ES-I3 (cell line): ENCODE measurements at regions not wholly inside any gene's neighbourhood (a gene's known extent, or its start where the extent isn't known, plus 50 kb on each side); places are given as distances from the start of the nearest gene placed in this dataset.

ENCODE experiments used
- H3K36me3 ChIP-seq: 2 replicates; pipeline ENCODE4 v1.6.1; 2013; ENCODE audit warnings: mild to moderate bottlenecking, low read length, control low read depth, moderate library complexity; ENCODE audit not compliant: insufficient read depth
- H3K4me1 ChIP-seq: 2 replicates; pipeline ENCODE4 v1.6.1; 2013; ENCODE audit warnings: mild to moderate bottlenecking, control low read depth, low read length; ENCODE audit not compliant: insufficient read depth
- H3K9ac ChIP-seq: 2 replicates; pipeline ENCODE4 v1.6.1; 2013; ENCODE audit warnings: low read depth, mild to moderate bottlenecking, low read length, moderate library complexity
- H3K9me3 ChIP-seq: 2 replicates; pipeline ENCODE4 v1.6.1; 2013; ENCODE audit warnings: mild to moderate bottlenecking, low read length, moderate library complexity; ENCODE audit not compliant: control insufficient read depth, insufficient read depth

DNA sequence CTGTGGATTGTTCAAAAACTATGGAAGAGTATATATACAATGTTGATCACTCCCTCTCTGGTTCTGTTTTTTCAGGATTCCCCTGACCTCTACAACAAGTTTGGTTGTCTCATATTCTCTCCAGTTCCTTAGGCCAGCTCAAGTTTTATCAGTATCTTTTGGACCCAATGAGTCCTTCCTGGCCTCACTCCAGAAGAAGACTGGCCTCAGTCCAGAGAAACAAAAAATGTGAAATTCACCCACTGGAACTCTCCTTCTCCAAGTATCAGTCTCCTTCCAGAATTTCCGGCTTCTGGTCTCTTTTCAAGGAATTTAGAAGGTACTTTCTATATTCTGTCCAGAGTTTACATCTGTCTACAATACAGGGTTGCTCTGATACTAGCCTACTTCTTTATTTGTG lies 537.8 kb upstream of the FTMT start:
- H3K4me1 ChIP-seq: no peaks in the 10 kb centered on the region
- no peaks in the 10 kb centered on the region for H3K9me3 ChIP-seq
- no peak overlapping the region for H3K9ac ChIP-seq
- H3K36me3 ChIP-seq: no peaks in the 10 kb centered on the region

DNA sequence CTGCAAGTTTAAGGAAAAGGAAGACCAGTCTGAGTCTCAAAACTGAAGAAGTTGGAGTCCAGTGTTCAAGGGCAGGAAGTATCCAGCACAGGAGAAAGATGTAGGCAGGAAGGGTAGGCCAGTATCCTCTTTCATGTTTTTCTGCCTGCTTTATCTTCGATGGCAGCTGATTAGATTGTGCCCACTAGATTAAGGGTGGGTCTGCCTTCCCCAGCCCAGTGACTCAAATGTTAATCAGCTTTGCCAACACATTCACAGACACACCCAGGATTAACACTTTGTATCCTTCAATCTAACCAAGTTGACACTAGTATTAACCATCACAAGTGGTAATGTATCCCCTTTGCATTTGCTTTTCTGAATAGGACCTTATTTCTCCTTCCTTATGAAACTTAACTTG lies 535.9 kb upstream of the FTMT start:
- no peak overlapping the region for H3K9ac ChIP-seq
- no peaks in the 10 kb centered on the region for H3K9me3 ChIP-seq
- H3K4me1 ChIP-seq: no peaks in the 10 kb centered on the region
- H3K36me3 ChIP-seq: no peaks in the 10 kb centered on the region

- Histone ChIP-seq H3K4me1 (no peaks in the 10 kb centered on the region), H3K9ac (no peak overlapping the region), H3K36me3 (no peaks in the 10 kb centered on the region), H3K9me3 (no peaks in the 10 kb centered on the region)
Measured at GRCh38 chr5:121319292-121319691, 532.4 kb upstream of the FTMT start.

GRCh38 chr5:121325930-121326329 lies 525.8 kb upstream of the FTMT start:
- Histone ChIP-seq H3K9ac (no peak overlapping the region), H3K9me3 (no peaks in the 10 kb centered on the region), H3K4me1 (no peaks in the 10 kb centered on the region), H3K36me3 (no peaks in the 10 kb centered on the region)

DNA sequence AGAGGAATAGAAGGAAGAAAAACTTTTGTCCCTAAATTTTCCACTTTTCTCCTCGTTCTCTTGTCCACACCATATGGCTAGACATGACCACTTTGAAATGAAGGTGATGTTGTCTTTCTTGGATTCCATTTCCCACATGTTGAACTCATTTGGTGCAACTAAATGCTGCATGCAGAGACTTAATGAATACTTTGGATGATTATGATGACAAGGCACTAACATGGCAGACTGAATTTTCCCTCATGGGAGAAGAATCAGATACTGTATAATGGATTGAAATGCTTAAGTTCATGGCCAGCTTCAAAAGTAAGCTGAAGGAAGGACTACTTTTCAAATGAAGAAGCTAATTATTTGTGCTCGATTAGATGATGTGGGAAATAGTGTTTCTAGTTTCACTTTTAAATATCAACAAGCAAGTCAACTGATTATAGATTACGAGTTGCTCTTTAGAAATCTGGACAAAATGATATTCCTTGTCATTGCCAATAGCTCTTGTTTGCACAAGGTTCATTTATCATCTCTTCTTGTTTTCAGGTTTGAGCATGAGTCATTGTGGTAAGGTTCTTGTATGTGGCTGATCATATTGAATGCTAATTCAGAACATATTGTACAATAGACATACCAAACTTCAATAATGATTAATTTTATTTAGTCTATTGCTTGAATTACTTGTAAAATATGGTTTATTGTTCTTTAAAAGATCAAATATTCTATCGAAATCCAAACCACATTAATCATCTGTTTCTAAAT lies 501.3 kb upstream of the FTMT start:
- Histone ChIP-seq H3K9me3 (no peaks in the 10 kb centered on the region), H3K4me1 (no peaks in the 10 kb centered on the region), H3K9ac (no peak overlapping the region), H3K36me3 (no peaks in the 10 kb centered on the region)

DNA sequence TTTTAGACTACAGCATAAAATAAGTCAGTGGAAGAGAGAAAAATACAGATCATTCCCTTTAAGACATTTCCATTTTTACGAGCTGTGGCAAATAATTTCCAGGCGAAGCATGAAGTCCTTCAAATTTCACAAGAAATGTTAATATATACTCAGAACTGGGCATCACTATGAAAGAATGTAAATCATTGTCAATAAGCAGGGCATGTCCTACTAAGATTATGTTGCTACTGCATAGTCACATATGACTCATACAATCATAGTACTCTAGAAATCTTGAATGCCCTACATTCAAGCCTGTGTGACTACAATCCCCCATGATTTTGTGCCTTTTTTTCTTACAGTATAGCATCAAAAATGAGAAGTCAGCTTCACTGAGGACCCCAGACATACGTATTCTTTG lies 485.2 kb upstream of the FTMT start:
- Histone ChIP-seq H3K36me3 (no peaks in the 10 kb centered on the region), H3K9me3 (no peaks in the 10 kb centered on the region), H3K9ac (no peak overlapping the region), H3K4me1 (no peaks in the 10 kb centered on the region)

GRCh38 chr5:121373371-121373770 lies 478.3 kb upstream of the FTMT start:
- Histone ChIP-seq H3K36me3 (no peaks in the 10 kb centered on the region), H3K4me1 (no peaks in the 10 kb centered on the region), H3K9me3 (no peaks in the 10 kb centered on the region), H3K9ac (no peak overlapping the region)

GRCh38 chr5:121377461-121377860 lies 474.2 kb upstream of the FTMT start:
- H3K9me3 ChIP-seq: no peaks in the 10 kb centered on the region
- no peaks in the 10 kb centered on the region for H3K36me3 ChIP-seq
- H3K9ac ChIP-seq: no peak overlapping the region
- no peaks in the 10 kb centered on the region for H3K4me1 ChIP-seq

GRCh38 chr5:121378046-121378445 lies 473.6 kb upstream of the FTMT start:
- H3K9ac ChIP-seq: no peak overlapping the region
- H3K36me3 ChIP-seq: no peaks in the 10 kb centered on the region
- no peaks in the 10 kb centered on the region for H3K9me3 ChIP-seq
- no peaks in the 10 kb centered on the region for H3K4me1 ChIP-seq

DNA sequence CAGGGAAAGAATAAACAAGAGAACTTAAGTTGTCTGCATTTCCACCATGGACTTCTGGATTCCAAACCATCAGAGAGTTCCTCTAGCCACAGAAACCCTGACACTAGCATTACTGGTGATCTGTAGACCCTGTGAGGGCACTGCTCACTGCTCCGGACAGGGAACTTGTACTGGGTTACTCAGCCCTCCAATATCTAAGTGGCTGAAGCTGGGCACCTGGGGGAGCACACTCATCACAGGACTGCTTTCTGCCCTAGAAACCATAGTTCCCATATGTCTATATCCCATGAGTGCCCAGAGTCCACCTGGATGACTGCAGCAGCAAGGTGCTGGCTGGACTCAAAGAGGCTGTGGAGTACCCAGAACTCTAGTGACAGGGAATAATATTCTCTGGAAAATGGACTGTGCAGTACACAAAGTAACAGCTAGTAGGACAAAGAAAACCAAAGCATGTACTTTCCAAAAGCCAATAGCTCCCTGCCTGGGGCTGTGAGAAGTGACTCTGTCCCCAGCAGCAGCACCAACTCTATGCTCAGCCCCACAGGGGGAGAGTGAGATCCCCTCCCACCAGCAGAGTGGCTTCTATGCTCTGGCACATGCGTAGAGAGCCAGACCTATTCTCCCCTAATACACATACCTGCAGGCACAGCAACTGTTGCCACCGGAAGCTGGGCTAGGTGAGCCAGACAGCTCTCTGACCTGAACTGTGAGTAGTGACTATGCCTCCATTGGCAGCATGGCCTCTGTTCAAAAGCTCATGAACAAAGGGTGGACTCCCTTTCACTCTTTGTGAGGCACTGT lies 472.9 kb upstream of the FTMT start:
- H3K4me1 ChIP-seq: no peaks in the 10 kb centered on the region
- no peaks in the 10 kb centered on the region for H3K9me3 ChIP-seq
- H3K9ac ChIP-seq: no peak overlapping the region
- H3K36me3 ChIP-seq: no peaks in the 10 kb centered on the region

- Histone ChIP-seq H3K9me3 (no peaks in the 10 kb centered on the region), H3K36me3 (no peaks in the 10 kb centered on the region), H3K9ac (no peak overlapping the region), H3K4me1 (no peaks in the 10 kb centered on the region)
Measured at GRCh38 chr5:121380066-121380465, 471.6 kb upstream of the FTMT start.

- no peaks in the 10 kb centered on the region for H3K4me1 ChIP-seq
- H3K9me3 ChIP-seq: no peaks in the 10 kb centered on the region
- no peak overlapping the region for H3K9ac ChIP-seq
- H3K36me3 ChIP-seq: no peaks in the 10 kb centered on the region
Measured at GRCh38 chr5:121384359-121384758, 467.3 kb upstream of the FTMT start.

DNA sequence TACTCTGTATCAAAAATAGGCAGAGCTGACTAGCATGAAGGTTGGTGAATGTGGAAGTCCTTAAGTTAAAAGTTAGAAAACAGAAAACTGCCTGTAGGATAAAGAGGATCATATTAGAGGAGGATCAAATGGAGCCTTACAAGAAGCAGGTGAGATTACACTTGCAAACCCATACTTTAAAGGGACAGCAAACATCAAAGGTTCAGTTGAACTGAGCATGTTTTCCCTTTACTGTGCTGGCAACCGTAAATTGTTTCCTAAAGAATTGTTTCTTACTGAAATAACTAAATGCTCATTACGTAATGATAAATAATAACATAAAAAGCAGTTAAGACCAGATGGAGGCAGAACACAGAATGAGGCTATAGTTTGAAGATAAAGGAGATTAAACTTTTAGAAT lies 465.3 kb upstream of the FTMT start:
- H3K4me1 ChIP-seq: no peaks in the 10 kb centered on the region
- no peaks in the 10 kb centered on the region for H3K36me3 ChIP-seq
- no peak overlapping the region for H3K9ac ChIP-seq
- no peaks in the 10 kb centered on the region for H3K9me3 ChIP-seq

DNA sequence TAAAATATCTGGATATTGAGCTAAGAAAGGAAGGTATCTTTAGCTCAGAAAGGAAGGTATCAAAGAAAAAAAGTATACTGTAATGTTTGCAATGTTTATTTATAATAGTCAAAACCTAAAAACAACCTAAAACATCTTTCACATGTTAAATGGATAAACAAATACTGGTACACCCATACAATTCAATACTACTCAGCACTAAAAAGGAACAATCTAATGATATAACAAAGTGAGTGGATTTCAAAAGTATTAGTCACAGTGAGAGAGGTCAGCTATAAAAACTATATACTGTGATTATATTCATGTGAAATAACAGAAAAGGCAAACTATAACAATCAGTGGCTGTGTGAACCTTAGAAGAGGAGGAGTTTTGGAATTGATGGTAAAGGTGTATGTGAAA lies 455.0 kb upstream of the FTMT start:
- H3K36me3 ChIP-seq: no peaks in the 10 kb centered on the region
- H3K9me3 ChIP-seq: no peaks in the 10 kb centered on the region
- H3K9ac ChIP-seq: no peak overlapping the region
- H3K4me1 ChIP-seq: no peaks in the 10 kb centered on the region

DNA sequence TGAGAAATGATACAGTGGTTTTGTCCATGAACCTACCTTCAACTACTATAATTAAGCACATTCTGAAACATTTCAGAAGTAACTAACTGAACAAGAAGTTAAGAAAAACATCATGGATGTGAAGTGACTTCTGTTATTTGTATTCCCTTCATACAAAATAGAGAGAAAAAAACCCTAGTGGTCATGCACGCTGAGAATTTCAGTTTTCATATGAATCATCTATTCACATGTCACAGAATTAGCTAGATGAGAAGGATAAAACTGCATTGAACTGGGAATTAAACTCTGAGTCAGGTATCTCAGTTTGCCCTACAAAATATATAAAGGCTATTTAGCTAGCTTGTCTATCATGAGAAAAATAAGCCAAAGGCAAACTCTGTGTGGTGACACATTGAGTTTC lies 451.8 kb upstream of the FTMT start:
- Histone ChIP-seq H3K4me1 (no peaks in the 10 kb centered on the region), H3K36me3 (no peaks in the 10 kb centered on the region), H3K9ac (no peak overlapping the region), H3K9me3 (peaks cover 3% of the 10 kb centered on the region)
